HK-2 (cell line): ENCODE measurements at regions not wholly inside any gene's neighbourhood (a gene's known extent, or its start where the extent isn't known, plus 50 kb on each side); places are given as distances from the start of the nearest gene placed in this dataset.
"Not testable (repeated sequence)": the region's sequence is repeated elsewhere in the genome, so short reads cannot be mapped to it uniquely, and the experiment has no call there.

ENCODE experiments used
- DNase-seq: peaks from one replicate; pipeline ENCODE4 v3.0.0-alpha.2; 2018; ENCODE audit not compliant: unreplicated experiment

DNA sequence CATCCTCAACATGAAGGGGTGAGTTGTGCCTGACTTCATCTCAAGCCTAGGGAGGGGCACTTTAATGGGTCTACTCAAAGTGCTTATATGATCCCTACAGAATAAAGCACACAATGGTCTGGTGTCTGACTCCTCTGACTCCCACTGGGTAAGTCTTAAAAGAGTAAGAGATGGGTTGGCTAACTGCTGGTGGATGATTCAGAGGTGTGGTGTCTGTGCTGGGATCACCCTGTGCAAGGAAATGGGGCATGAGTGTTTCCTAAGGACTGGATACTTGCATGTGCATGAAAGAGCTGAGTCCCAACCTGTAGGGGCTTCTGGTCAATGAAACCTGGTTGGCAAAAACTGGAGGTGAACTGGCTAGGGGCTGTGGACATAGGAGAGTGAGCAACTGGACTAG lies 158.8 kb downstream of the IL20RB start:
- DNase-seq = no peak

DNA sequence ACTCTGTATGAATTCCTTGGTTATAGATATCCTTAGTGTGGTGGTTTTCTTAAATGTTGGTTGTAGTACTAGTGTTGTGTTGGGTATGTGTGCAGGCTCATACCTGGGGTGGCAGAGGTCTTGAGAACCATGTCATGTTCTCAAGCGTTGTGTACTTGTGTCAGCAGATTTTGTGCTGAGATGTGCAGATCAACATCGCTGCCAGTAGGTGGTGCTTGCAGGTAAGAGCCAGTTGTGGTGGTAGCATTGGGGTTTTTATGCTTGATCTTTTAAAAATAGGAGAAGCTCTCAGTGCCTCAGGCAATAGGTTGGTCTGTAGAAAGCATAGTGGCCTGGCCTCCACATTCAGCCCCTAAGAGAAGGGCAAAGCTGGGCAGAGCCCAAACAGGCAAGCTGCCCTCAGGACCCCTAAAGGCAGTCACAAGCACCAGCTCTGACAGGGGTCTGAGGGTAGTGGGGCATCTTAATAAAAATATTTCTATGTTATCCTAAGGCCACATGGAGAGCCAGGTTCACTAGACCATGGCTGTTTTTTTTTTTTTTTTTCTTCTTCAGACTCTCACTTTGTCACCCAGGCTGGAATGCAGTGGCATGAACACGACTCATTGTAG lies 164.0 kb downstream of the IL20RB start:
- DNase-seq = peak; percentile 25

DNA sequence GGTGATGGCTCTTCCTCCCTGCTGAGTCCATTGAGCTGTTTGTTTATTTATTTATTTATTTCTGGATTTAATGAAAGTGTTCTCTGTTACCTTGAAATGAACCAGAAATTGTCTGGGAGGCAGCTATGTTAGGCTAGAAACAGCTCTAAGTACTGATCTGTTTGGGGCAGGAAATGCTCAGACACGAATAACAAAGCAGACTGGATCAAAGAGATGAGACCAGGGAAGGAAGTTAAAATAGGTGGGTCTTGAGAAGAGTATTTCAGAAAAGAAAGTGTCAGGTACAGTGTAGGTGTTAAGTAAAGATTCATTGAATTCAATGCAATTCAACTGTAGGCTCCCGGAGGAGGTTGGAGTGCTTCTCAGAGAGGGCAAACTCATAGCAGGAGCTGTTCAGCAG lies 173.3 kb downstream of the IL20RB start:
- no peak for DNase-seq

DNA sequence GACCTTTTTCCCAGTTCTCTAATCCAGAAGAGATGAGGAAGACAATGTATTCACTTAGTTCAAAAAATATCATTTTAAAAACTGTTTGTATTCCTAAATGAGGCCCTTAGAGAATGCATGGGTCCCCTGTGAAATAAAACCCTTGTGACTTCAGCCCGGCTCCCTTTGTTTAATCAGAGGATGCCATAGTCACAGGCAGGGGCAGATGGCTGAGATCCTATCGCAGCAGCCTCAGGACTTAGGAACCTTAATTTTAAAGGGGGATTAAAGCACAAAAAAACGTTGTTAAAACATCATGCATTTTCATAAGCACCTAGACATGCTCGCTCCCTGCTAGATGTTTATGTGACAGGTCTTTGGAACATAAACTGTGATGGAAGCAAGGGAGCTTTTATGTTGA lies 176.6 kb downstream of the IL20RB start:
- DNase-seq = no peak

DNA sequence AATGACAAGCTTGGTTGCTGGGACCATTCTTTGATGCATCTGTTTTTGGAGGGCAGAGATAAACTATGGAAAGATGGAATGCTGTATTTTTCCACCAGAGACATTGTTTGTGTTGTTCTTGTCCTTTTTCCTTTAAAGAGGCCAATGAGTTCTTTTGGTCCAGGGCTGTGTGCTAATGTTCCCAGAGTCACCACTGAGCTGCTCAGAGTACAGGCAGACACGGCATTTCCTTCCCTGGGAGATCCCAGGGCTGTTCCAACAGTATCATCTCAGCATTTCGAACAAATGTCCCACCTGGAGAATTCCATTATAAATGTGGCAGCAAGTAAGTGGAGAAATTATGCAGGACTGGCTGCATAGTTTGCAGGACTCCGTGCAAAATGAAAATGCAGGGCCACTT lies 190.6 kb downstream of the IL20RB start:
- no peak for DNase-seq

DNA sequence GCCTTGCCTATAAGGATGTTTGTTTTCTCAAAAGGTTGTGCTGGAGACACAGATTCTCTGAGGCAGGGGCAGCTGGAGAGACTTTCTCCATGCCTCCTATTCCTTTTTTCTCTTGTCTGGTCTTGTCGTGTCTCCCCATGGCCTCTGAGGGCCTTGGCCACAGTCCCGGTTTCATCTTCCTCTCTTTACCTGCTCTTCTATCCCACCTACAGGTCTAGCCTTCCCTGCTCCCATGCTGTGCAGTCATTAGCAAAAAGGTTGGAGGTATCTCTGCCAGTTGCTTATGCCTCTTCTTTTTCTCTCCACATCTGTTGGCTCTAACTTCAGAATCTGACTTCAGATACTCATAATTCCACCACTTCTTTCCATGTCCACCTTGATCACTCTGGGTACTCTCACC lies 191.1 kb downstream of the IL20RB start:
- no peak for DNase-seq

DNA sequence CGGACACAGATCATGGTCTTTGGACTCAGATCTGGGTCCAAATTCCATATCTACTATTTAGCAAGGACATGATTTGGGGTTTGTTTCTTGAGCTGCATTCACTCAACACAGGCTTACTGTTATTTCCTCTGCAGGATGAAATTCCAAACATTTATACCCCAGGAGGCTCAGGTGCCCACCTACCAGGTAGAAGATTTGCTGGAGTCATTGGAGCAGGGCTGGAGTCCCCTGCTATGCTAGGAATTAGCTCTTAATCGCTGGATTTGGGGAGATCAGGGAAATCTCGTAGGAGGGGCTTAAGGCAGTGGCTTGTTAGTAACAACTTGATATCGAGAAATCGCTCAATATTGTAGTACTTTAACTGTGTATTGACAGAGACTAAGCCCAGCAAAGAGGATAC lies 193.0 kb downstream of the IL20RB start:
- no peak for DNase-seq

DNA sequence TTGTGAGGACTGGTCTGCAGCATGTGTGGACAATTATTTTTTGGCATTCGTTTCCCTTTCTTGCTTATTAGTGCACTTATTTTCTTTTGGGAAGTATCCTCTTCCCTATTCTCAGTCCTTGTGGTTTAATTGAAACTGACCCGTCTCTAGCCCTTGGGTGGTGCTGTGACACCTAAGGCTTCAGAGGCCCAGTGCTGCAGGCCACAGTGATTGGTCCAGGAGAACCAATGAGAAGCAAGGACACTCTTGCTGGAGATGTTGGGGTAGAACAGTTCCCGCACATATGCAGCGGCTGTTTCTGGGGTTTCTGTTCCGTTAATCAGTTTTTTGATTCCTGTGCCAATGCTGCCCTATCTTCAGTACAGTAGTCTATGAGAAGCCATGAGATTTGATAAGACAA lies 195.3 kb downstream of the IL20RB start:
- not testable (repeated sequence) for DNase-seq

DNA sequence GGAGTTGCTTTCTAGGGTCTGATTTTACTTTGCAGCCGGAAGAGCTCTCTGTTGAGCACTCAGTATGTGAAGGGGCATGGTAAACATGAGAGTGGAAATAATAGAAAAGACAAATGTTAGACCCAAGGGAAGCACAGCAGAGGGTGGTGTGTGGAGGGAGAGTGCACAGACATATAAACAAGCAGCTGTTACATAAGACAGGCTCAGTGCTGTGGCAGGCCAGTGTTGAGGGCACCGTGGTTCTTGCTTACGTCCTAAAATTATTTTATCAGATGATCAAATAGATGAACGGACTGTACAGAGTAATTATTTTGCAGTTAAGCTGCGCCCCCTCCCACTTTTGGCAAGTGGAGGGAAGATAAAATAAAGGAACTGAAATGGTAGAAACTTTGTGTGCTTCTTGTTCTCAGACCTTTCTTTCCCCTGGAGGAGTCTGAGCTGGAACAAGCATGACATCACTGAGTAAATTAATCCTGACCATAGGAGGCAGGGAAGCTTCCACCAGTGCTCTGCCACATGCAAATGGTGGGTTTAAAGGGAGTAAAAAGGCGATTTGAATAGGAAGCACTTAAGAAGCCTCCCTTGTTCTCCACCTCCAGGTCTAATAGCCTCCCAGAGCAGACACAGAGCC lies 205.6 kb downstream of the IL20RB start:
- DNase-seq = no peak

DNA sequence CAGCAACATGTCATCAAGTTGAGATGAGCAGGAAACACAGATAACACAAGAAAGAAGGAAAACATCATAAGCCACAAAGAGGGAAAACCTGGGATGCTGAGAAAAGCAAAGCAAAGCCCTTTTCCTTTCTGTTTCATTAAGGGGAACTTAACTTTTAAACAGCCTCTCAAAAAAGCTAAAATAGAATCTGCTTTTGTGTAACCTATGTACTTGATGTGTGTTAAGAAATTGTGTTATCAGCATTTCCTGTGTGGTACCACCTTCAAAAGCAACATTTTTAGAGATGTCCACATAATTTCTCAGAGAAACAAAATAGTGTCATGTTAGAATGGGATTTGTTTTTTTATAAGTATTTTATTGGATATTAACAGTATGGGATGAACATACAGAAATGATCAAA lies 206.2 kb downstream of the IL20RB start:
- DNase-seq = no peak

DNA sequence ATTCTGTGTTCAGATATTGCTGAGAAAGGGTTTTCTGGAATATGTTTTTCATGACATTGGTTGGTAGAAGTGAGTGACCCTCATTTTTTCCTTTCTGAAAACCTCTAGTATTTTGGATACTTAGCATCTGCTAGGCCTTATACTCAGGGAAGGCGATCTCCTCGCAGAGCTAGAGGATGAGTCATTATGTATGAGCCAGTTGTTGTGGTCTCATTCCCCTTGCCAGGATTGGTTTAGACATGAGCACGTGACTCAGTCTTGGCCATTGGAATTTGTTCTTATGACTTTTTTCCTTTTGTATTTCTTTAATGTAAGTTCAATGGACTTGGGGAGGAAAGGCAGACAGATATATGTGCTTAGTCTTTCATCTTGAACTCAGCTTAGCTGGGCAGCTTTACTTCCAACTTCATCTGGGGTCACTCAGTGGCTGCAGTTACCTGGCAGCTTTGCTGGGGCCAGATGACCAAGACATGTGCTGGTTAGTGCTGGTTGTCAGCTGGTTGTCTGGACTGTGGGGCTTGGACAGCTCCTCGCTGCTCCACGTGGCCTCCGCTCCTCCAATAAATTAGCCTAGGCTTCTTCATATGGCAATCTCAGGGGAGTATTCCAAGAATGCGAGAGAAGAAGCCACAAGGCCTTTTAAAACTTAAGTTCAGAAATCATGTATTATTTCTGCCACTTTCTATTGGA lies 207.5 kb downstream of the IL20RB start:
- peak; percentile 11 for DNase-seq

DNA sequence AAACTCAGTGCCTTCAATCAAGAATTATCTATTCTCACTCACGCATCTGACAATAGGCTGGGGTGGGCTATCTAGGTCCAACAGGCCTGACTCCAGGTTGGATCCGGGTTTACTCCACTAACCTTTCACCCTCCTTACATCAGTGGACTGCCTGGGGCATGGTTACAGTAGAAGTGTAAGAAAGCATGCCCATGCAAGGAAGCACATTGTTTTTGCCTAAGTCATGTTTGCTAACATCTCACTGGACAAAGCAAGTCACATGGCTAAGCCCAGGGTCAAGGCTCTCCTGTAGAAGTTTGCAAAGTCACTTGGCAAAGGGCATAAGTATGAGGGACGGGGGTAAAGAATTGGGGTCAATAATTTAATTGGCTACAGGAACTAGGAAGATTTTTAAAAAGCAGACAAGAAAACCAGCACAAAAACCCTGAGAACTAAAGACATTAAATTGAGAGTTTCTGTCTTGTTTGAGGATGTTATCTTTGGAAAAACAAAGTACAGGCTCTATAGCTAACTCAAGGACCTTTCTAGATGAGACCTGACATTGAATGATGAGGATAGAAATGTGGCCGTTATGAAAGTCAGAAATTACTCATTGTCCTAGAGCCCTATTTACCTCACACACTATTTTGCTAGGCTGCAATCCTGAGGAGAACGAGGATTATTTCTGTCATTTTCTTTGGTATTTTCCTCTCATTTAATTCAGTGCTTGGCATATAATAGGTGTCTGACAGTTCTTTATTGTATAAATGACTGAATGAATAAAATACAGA lies 214.2 kb downstream of the IL20RB start:
- no peak for DNase-seq

DNA sequence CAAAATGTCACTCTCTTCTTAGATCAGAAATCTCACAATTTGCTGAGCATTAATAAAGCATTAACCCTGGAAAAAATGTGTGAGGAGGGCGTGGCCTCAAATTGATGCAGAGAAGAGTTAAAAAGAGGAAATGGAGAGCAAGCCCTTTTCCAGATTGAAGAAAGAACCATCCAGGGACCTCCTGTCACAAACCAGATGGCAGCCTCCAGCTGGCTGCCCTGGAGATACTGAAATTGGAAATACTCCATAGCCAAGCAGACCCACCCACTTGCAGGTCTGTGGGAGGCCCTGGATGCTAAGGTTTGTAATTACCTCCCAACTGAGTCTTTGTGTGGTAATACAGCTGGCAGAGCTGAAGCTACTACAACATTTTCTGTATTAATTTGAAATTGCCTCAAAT lies 214.9 kb downstream of the IL20RB start:
- no peak for DNase-seq

DNA sequence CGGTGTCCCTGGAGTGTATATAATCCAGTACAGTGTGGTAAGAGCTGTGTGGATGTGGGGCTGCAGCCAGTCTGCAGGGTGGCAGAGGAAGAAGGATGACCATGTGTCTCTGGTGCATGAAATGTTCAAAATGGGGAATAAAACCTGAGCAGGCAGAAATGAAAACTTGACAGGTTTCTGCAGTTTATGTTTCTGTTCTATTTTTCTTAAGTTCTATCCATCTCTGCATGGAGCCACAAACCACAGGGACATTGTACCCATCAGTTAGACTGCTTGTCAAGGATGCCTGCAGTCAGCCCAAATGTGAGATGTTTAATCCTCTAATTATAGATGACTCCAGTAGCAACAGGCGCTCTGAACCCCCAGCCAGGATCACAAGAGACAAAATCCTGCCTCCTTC lies 216.7 kb downstream of the IL20RB start:
- no peak for DNase-seq

DNA sequence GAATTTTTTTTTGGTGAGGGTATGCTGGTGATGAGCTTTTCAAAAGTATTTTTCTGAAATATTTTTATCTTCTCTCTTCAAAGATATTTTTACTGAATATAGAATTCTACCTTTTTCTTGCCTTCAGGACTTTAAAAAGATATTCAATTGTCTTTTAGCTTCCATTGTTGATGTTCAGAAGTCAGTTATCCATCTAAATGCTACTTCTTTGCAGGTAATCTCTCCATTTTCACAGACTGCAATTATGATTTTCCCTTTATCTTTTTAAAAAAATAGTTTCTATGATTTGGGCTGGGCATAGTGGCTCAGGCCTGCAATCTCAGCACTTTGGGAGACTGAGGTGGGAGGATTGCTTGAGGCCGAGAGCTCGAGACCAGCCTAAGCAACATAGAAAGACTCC lies 222.4 kb downstream of the IL20RB start:
- no peak for DNase-seq

DNA sequence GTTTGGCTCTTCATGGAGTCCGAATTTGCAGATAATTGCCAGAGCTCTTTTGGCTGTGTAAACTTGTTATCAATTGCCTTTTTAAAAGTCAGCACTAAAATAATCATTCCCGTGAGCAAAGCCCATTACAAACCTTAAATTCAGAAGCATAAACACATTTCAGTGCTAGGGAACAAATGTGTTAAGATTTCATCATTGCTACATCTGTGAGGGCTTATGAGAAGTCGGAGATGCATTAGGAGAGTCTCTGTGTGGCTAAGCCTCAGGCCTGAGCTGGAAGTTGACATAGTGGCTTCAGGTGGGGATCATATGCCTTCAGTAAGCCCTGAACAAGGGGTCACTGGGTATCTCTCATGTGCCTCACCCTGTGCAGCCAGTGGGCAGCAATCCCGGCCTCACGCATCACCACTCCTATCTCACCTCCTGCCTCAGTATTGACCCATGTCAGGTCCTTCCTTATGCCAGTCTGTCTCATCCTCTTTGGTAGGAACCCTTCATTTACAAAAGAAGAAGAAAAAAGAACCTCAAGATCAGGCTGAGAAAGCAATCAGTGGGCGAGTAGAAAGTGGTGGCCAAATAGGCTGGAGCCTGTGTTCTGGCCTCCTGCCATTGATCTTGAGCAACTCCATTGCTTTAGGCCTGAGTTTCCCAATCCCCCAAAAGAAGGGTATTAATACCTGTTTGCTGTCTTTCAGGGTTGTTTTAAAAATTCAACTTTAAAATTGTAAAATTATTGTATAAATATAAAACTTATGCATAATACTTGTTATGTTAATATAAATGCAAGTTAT lies 233.5 kb downstream of the IL20RB start:
- DNase-seq = no peak

DNA sequence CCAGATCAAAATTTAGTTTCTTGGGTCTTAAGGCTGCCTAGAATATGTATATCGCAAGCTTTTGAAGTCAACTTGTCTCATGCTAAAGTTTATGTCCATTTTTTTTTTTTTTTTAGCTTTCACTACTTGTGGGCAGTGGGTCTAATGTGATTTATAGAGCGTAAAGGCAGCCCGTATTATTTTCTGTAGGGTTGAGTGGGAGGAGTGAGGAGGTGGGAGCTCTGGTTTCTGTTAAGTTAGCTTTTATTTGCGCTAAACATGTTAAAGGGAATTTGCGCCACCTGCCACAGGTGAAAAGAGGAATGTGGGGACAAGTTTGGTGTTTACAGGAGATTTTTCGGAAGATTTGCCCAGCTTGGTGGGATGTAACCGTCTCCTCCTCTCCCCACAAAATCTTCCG lies 234.2 kb downstream of the IL20RB start:
- no peak for DNase-seq

DNA sequence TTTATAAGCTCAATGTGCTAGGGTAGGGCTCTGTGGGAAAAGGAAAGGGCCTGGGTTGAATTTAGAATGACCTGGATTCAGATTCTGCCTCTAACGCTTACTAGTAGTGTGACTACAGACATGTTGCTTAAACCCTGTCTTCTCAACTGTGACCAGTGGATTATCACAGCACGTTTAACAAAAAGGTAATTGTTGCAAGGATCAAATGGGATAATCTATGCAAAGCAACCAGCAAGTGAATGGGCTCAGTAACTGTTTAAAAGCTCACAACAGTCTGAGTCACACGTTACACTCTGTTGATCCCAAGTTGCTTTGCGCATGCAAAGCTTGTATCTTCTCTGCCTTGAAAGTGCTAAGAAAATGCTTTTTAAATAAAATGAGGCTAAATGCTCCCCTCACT lies 236.5 kb downstream of the IL20RB start:
- DNase-seq = no peak

DNA sequence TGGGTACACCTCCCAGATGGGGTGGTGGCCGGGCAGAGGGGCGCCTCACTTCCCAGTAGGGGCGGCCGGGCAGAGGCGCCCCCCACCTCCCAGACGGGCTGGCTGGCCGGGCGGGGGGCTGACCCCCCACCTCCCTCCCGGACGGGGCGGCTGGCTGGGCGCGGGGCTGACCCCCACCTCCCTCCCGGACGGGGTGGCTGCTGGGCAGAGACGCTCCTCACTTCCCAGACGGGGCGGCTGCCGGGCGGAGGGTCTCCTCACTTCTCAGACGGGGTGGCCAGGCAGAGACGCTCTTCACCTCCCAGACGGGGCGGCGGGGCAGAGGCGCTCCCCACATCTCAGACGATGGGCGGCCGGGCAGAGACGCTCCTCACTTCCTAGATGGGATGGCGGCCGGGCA lies 240.6 kb downstream of the IL20RB start:
- DNase-seq = not testable (repeated sequence)

DNA sequence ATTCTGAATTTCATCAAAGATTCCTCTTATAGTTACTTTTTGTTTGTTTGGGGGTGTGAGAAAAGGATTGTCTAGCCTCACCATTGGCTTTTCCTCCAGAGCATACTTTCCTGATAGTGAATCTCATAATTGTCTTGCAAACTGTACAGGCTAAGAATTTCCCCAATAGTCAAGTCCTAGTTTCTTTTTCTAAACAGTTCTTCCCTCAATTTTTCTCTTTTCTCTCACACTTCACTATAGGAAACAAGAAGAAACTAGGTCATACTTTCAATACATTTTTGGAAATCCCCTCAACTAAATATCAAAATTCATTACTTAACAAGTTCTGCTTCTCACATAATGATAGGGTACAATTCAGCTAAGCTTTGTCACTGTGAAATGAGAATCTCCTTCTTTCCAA lies 241.9 kb downstream of the IL20RB start:
- no peak for DNase-seq

DNA sequence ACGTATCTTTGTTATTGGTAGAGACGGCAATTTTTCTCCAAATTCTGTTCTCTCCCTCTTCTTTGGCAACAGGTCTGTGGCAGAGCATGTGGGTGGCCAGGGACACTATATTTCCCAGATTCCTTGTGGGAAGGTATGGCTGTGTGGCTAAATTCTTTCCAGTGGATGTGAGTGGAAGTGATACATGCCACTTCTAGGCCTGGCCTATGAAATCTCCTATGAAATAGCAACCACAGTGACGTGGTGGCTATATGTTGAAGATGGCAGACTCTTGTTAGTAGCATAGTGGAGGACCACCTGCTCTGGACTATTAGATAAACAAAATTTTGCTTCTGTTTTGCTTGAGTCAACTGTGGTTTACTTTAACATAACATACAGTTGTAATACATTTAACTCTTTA lies 243.3 kb downstream of the IL20RB start:
- no peak for DNase-seq

DNA sequence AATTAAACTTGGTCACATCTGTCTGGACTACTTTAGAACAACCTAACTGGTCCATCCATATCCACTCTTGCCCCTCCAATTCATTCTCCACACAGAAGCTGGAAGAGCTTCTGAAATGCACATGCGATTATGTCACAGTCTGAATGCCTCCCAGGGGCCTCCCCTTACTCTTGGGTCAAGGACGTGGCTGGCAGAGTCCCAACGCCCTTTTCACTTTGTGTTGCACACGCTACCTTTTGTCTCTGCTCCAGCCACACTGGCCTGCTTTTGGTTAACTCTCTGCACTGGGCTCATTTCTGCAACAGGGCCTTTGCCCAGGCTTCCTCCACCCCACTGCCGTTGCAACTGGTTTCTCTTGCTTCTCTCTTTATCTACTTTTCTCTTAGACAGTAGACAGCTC lies 245.2 kb downstream of the IL20RB start:
- no peak for DNase-seq
